ENCODE measurements at regions not wholly inside any gene's neighbourhood (a gene's known extent, or its start where the extent isn't known, plus 50 kb on each side); places are given as distances from the start of the nearest gene placed in this dataset.

DNA sequence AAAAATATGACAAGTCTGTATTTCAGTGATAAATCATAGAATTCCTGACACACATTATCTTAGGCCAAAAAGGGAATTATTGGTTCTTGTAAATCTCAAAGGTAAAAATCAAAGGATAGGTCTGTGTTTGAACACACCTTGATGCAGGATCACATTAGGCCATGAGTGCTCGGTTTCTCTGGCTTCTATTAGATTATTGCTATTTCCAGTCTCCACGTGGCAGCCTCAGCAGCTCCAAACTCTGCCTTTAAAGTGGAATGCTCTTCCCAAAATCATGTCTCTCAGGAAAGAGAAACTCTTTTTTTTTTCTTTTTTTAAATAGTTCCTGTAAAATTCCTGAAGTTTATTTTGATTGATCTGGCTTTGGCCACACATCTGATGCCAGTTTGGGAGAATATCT lies 105.6 kb upstream of the FRMD6 start:
- no peak for DNase-seq (ENCODE audit: low read depth, low spot score)

DNA sequence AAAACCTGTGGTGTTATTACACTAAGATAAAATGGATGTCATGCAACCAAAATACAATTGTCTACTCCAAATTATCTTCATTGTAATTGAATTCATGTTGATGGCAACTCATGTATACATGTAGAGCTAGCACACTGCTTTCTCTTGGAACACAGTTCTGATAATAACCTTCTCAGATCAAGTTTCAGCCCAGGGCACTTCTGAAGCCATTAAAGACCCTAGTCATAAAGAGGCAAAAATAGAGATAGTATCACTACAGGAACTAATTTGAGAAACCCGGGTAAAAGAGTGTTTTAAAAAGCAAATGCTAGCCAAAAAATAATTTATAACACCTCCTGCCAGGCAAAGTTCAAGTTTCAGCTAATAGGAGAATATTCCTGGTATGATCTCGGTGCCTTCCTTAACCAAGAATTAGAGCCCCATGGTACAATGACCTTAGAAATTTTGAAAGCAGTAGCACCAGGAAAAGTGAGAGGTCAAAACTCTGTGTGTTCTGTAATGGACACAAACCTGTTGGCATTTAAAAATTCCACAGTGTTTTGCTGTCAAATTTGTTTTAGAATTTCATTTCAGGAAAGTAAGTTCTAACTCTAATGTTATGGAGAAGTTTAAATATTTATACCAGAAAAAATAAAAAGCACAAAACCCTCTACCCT lies 105.0 kb upstream of the FRMD6 start:
- no peak for DNase-seq (ENCODE audit: low read depth, low spot score)

DNA sequence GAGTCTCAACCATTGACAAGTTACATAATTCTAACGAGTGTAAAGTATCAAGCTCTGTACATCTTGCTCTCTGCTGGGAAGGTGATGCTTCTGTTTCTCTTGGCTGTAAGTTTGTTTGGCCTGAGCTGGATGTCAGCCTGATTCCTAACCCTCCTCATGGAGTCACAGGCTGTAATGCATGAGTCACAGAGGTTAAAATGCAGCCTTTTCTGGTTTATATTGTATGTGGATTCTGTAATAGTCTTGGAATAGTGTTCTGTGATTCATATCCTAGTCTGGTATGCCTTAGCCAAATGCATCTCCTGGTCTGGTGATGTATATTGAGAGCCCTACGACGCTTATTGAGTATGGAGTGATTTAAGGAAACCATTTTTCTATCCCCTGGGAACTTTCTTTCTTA lies 104.5 kb upstream of the FRMD6 start:
- DNase-seq (ENCODE audit: low read depth, low spot score), result peak; percentile 98

DNA sequence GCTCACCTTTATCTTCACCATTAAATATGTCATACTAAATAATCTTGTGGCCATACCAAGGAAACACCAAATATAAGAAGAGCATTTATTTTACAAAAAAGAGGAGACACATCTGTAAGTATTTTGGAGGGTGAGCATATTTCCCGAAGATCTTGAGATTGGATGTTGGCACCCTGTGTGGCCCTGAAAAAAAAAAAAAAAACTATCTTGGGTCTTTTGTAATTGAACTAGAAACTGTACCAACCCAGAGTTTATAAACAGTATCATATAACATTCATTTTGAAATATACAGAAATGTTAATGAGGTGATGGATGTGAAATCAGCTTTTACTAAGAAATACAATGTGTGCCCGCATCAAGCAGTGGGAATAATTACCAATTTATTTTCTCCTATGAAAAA lies 104.0 kb upstream of the FRMD6 start:
- no peak for DNase-seq (ENCODE audit: low read depth, low spot score)

DNA sequence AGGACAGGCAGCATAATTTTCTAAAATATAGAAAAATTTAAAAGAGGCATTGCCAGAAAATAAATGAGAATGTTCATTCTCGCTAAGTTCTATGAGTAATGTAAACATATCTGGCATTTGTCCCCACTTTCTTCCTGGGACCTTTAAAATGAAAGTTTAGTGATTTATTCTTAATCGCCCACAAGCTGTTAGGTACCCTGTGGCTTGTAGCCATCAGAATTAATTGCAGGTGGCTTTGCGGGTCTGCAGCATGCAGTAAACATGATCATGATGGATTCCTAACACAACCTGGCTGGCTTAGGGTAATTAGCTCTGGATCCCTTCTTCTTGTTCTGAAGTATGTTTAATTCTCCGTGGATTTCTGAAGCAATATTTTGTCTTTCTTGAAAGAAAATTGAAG lies 103.5 kb upstream of the FRMD6 start:
- DNase-seq (ENCODE audit: low read depth, low spot score), result no peak

DNA sequence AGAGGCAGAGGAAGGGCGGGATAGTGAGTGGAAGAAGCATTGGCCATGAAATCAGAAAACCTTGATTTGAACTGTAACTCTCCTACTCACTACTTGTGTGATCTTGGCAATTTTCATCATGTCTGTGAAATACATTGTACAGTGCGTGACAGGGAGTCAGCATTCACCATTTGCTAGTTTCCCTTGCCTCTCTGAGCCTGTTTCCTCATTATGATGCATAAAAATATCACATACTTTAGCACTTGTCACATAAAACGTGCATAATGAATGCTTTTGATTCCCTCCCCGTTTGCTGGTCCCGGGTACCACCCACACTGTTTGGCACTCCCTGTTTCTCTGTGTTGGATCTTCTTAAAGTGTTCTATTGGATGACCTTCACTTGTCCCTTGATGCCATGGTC lies 101.1 kb upstream of the FRMD6 start:
- no peak for DNase-seq (ENCODE audit: low read depth, low spot score)

DNA sequence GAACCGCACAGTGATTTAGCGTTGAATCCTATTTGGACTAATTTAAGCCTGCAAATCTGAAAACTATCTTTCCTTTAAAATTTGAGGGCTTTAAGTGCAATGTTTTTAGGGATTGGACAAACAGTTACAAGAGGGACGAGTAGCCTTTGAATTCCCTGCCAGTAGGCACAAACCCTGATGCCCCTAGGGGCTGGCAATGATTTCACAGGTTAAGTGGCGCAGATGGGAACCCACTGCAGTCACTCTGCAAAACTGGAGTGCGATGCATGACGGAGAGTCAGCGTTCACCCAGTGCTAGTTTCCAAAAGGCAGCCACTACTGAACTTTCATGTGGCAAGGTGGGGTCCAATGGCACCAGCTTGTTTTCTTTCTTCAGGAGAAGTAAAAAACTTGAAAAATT lies 99.4 kb upstream of the FRMD6 start:
- DNase-seq (ENCODE audit: low read depth, low spot score), result no peak

DNA sequence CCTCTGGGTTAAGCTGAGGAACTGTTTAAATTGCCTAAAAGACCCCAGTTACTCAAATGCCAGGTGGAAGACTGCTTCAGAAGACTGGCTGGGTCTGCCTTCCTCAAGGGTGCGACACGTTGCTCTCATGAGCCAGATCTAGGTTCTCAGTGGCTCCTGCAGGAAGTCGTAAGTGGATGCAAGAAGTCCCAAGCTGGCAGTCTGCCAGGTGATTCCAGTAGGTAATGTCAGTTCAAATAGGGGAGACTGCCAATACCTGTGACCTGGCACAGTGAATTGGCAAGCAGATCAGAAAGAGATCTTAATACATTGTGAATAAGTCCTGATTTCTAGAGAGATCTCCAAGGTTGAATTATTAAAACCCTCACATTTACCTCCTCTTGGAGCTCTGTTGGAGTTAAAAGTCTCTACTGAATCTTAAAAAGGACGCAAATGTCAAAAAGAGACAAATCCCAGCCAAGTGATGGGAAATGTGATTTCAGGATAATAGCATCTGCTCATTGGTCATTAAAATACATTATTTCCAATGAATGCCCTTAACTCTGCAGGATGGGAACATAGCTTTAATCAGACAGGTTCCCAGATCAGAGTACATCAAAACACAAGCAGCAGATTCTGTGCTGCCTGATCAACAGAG lies 98.8 kb upstream of the FRMD6 start:
- no peak for DNase-seq (ENCODE audit: low read depth, low spot score)

DNA sequence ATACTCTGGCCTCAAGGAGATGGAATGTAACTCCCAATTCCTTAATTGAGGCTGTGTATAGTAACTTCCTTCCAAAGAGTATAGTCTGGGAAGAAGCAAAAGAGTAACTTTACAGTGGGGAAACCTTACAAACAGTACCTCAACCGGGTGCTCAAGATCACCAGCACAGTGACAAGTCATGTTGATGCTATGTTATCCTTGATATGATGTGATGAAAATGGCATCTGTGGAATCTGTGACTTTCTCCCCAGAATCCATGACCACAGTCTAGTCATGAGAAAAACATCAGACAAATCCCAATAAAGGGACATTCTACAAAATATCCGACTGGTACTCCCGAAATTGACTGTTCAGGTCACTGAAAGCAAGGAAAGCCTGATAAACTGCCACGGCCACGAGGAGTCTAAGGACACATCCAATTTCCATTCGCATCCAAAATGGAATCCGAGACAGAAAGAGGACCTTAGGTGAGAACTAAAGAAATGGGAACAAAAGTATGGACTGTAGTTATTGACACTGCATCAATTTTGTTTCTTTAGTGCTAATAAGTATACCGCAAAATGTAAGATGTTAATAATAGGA lies 97.3 kb upstream of the FRMD6 start:
- DNase-seq (ENCODE audit: low read depth, low spot score), result no peak

DNA sequence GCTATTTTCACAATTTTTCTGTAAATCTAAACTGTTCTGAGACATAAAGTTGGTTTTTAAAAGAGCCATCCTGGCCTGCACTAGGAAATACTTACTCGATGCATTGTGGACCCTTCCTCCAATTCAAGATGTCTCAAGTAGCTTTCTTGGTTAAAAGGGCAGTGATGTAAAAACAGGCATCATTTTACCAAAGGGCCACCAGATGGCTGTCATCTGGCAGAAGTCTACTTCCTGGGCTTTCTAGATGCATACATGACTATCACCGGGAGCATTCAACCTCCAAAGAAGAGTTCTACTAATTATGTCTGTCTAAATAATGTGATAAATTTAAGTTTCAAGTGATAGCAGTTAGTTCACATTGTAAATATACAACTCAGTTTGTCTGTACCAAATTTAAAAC lies 96.8 kb upstream of the FRMD6 start:
- DNase-seq (ENCODE audit: low read depth, low spot score), result no peak

DNA sequence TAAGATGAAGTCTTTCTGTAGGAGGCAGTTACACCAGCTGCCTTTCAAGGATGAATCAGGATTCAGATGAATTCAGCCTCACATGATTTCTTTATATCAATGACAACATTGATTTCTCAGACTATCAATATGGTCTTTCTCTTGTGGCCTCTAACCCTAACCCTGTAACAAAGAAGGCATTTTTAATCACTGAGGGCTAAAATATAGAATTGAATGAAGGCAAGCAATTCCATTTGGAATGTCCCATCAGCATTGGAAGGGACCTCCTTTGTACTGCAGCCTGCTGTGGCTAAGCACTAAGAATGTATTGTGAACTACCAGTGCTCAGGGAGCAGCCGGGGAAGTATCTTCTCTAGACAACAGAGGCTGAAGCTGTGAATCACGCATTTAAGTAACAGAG lies 90.6 kb upstream of the FRMD6 start:
- no peak for DNase-seq (ENCODE audit: low read depth, low spot score)

DNA sequence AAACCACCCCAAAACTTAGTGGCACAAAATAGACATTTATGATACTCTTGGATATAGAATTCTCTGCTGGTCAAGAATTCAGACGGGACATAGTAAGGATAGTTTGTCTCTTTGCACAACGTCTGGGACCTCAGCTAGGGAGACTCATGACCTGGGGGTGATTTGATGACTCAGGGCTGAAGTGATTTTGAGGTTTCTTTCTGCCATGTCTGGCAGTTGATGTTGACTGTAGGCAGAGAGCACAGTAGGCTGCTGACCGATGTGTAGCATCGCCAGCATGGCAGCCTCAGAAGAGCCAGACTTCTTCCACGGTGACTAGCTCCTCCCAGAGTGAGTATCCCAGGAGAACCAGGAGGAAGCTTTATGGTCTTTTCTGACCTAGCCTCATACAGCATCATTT lies 88.9 kb upstream of the FRMD6 start:
- no peak for DNase-seq (ENCODE audit: low read depth, low spot score)

DNA sequence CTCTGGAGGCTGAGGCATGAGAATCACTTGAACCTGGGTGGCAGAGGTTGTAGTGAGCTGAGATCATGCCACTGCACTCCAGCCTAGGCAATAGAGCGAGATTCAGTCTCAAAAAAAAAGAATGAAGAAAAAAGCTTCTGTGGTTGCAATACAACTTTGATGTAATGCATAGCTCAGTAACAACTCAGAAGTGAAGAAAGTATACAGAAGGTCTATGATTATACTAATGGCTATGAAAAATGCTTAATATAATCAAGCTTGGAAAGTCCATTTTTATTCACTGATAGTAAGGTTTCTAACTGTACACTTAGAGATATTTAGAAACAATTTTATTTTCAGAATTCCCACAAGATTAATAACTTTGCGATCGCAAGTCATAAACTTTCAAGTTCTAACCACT lies 88.2 kb upstream of the FRMD6 start:
- DNase-seq (ENCODE audit: low read depth, low spot score), result no peak

DNA sequence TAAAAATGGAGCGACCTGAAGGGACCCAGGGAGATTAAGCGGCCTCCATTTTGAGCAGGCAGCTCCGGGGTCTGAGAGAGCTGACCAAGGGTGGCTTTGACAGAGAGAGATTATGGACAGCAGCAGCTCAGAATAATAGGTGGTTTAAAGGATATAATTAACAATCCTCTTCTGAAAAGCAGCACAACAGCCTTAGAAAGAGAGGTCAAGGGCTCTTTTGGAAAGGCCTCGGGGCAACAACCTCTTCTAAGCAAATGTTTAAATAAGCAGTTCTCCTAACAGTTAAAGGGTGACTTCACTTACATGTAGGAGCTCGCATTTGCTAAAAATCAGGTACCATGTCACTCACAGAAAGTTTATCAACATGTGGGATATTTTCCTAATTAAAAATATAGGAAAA lies 87.2 kb upstream of the FRMD6 start:
- DNase-seq (ENCODE audit: low read depth, low spot score), result no peak

DNA sequence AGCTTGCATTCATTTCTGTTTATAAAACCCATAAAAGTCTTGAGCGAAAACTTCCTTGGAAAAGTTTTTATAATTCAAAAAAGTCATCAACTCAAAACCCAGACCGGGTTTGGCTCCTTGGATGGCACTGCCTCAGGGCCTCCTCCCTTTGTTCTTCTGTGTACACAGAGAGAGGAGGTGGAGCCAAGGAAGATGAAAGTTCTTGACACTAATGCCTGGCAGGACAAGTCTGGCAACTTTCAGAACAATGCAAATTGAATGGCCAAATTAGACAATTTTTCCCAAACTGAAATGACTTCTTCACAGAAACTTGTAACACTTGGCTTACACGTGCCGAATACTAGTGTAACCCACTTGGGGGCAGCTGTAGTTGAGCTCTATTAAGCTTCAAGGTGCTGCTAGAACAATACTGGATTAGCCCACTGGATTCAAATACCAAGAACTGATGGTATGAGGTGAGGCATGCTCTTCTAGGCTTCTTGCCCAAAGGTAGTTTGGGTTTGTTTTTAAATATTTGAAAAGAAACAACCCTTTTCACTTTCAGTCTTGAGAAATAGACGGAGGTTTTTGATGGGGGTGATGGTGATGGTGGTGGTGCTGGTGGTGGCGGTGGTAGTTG lies 86.6 kb upstream of the FRMD6 start:
- no peak for DNase-seq (ENCODE audit: low read depth, low spot score)

DNA sequence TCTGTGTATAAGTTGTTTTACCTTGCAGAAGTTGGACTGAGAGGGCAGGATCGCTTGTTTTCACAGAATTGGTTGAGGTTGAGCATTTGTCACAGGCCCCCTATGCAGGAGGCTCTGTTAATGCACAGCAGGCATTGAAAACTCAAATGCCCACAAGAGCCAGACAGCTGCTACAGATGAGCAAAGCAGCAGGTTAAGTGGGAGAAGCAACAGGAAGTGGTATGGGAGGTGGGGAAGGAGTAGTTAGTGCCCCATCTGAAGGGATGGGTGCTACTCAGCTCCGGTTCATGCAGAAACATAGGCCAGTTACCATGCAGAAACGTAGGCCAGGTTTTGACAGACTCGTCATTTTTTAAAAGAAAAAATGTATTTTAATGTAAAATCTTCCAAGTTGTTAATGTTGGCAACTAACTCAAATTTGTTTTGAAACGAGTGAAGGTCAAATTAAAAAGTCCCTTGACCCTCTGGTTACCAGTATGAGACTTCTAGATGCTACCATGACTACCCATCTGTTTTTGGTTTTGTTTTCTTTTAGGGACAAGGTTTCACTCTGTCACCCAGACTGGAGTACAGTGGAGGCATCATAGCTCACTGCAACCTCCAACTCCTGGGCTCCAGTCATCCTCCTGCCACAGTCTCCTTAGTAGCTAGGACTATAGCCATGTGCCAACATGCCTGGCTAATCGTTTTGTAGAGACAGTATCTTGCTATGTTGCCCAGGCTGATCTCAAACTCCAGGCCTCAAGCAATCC lies 84.7 kb upstream of the FRMD6 start:
- no peak for DNase-seq (ENCODE audit: low read depth, low spot score)

DNA sequence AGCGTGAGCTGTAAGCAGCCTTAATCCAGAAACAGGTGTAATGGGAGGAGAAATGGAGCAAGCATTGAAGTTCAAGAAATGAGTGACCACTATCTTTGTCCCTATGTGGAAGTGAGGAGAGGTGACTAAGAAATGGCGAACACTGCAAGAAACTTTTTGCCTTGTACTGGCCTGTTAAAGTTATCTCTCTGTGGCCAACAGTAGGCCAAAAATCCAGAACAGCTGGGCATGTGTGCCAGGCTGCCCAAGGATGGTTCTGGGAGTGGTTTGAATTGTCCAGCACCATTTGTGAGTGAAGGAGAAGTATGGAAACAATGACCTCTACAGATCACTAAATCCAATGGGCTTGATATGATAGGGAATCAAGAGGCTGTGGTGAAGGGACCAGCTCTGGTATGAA lies 83.3 kb upstream of the FRMD6 start:
- no peak for DNase-seq (ENCODE audit: low read depth, low spot score)

DNA sequence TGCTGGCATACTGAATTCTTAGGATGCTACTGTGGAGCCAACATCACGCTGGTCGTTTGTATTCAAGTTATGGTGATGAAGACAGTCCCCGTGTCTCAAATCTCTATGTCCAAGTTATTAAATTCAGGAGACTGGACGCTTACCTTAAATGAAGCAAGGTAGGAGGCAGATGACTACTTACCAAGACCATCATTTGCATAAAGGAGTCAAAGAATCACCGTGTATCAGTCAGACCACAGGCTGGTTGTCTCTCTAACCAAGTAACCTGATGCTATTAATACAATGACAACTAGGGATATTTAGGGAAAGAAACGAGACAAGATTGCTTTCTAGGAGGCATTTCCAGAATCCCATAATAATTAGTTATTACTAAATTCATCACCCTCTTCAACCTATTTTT lies 78.1 kb upstream of the FRMD6 start:
- no peak for DNase-seq (ENCODE audit: low read depth, low spot score)

DNA sequence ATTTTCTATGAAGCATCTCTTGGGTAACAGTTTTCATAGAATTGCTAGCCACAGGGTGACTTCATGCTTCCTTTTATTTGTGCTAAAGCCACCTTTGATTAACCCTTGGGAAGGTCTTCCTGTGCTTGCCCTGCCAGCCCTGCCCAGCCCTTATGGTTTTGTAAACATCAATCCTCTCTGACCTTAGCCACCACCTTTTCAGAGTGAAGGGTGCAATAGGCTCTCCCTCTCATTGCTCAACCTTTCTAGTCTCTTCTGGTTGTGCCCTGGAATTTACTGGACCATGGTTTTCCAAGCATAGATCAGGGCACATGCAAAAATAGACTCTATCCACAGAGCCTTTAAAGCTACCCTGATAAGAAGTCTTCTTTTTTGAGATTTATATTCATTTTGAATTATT lies 77.7 kb upstream of the FRMD6 start:
- DNase-seq (ENCODE audit: low read depth, low spot score), result no peak

DNA sequence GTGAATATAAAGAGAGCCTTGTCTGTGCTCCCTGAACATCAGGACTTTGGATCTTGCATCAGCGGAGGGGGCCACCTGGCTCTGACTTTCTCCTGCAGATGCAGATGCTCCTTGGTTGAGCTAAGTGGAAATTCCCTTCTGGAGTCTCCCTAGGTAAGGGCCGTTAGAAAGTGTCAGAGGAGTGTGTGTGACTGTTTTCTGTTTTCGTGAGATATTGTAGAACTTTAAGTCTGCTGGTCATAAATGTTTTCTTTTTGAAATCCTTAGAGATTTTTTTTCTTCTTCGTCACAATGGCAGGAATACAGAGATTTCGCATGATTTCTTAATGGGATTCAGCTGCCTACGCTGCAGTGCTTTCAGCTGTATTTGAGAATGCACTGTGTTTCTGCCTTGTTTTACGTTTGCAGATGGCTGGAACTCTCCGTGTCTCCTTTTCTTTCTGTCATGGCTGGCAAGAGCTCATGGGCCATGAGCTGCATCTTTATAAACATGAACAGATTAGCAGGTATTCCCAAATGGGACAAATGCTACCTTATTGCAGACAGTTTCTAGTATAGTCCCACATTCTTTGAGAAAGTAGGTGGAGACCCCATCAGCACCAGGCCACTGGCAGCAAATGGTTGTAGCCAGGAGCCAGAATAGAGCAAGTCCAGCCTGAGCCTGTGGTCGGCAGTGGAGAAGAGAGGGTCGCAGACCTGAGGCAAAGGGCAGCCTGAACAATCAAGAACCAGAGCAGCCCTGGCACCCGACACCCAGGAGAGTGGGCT lies 76.2 kb upstream of the FRMD6 start:
- DNase-seq (ENCODE audit: low read depth, low spot score), result no peak

DNA sequence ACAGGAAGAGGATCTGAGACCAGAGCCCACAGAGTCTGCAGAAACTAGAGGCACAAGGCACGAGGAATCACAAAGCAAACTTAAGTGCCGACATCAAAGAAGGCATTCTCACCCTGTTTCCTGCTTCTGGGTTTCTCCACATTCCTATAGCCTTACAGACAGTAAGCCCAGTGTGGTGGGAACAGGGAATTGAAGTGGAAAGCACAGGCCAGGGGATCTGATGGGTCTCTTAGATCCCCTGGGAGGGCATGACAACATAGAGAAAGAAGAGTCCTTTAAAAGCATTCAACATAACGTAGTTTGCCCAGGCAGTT lies 75.6 kb upstream of the FRMD6 start:
- DNase-seq (ENCODE audit: low read depth, low spot score), result no peak

DNA sequence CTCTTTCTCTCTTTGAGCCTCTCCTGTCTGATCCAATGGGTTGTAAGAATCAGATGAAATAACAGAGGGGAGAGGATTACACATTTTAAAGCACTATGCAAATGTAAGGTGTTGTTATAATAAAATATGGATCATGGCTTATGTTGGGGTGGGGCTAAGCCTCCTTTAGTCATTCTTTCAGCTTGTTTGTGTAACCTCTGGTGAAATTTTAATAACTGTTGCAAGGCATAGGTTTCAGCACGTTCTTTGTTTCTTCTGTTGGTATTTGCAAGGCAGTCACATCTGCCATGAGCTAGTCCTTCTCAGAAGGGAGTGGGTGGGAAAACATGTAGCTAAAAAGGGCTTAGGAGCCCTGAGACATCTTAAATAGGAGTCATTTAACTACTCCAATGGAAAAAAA lies 74.8 kb upstream of the FRMD6 start:
- DNase-seq (ENCODE audit: low read depth, low spot score), result no peak
